ENCODE measurements at regions not wholly inside any gene's neighbourhood (a gene's known extent, or its start where the extent isn't known, plus 50 kb on each side); places are given as distances from the start of the nearest gene placed in this dataset.

DNA sequence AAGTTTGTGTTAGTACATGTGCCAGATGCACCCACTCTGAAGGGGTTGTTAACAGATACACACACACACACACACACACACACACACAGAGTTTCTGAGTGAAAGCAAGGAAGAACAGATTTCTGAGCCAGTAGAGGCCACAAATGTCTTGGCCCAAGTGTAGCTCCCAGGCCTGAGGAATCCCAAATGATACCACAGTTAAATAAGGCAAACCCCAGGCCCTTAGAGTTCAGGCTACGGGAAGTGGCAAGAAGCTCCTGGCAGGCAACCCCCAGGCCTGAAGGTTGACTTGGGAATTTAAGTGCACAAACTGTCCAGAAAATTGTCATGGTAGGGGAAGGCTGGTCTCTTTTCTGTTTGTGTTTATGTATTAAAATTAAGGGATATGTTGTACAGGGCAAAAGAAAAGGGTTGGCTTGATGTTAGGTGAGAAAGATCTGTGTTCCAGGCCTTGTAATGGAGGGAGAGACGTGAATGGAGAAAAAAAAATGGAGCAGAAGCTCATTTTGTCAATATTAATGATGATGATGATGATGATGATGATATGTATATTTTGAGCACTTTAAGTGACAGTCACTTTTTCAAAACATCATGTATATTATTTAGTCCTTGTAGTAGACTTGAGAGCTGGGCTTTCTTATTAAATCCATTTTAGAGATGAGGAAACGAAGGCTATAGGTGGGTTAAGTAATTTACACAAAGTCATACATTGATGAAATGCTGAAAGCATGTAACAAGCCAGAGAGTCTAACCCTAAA is 317.0 kb upstream of the JAG1 start:
- Histone ChIP-seq H3K36me3 (ENCODE audit: insufficient read depth, low read length) (no peaks in the 10 kb centered on the region), H3K27me3 (ENCODE audit: insufficient read depth, low read depth, low read length) (no peaks in the 10 kb centered on the region), H3F3A (ENCODE audit: insufficient read depth, low read length, poor library complexity, severe bottlenecking) (no peaks in the 10 kb centered on the region), H3K79me2 (replicated peaks; ENCODE audit: insufficient read depth, low read length) (no peaks in the 10 kb centered on the region), H2AFZ (ENCODE audit: low read depth, low read length) (no peak overlapping the region), H4K20me1 (ENCODE audit: insufficient read depth) (no peaks in the 10 kb centered on the region), H3K9me3 (ENCODE audit: low read length) (no peaks in the 10 kb centered on the region), H3K4me2 (ENCODE audit: low read length) (no peak overlapping the region), H3K4me3 (ENCODE audit: low read length) (no peak overlapping the region), H3K9ac (ENCODE audit: low read length) (no peak overlapping the region), H3K27ac (ENCODE audit: low read length) (no peak overlapping the region), H3K9me2 (ENCODE audit: insufficient read depth, low read length) (no peaks in the 10 kb centered on the region)
- no peak for TF ChIP-seq MXI1 (conservative IDR thresholded peaks at IDR 0.05; ENCODE audit: poor library complexity, severe bottlenecking)
- TF ChIP-seq SMC3 (conservative IDR thresholded peaks at IDR 0.05; ENCODE audit: poor library complexity), result no peak
- TF ChIP-seq POLR2AphosphoS5 (IDR thresholded peaks at IDR 0.05), result no peak
- TF ChIP-seq REST (IDR thresholded peaks at IDR 0.05; ENCODE audit: borderline replicate concordance), result no peak
- no peak for TF ChIP-seq EZH2 (IDR thresholded peaks at IDR 0.05; ENCODE audit: borderline replicate concordance, insufficient read depth, low read length, poor library complexity, severe bottlenecking)
- TF ChIP-seq, protein P1, sequence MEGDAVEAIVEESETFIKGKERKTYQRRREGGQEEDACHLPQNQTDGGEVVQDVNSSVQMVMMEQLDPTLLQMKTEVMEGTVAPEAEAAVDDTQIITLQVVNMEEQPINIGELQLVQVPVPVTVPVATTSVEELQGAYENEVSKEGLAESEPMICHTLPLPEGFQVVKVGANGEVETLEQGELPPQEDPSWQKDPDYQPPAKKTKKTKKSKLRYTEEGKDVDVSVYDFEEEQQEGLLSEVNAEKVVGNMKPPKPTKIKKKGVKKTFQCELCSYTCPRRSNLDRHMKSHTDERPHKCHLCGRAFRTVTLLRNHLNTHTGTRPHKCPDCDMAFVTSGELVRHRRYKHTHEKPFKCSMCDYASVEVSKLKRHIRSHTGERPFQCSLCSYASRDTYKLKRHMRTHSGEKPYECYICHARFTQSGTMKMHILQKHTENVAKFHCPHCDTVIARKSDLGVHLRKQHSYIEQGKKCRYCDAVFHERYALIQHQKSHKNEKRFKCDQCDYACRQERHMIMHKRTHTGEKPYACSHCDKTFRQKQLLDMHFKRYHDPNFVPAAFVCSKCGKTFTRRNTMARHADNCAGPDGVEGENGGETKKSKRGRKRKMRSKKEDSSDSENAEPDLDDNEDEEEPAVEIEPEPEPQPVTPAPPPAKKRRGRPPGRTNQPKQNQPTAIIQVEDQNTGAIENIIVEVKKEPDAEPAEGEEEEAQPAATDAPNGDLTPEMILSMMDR (IDR thresholded peaks at IDR 0.05; ENCODE audit: poor library complexity, severe bottlenecking), result no peak
- TF ChIP-seq EP300 (conservative IDR thresholded peaks at IDR 0.05; ENCODE audit: poor library complexity, severe bottlenecking), result no peak
- TF ChIP-seq TAF1 (IDR thresholded peaks at IDR 0.05; ENCODE audit: low read depth), result no peak
- no peak for TF ChIP-seq RAD21 (conservative IDR thresholded peaks at IDR 0.05)

GRCh38 chr20:10992731-10993130 is 318.9 kb upstream of the JAG1 start:
- no peak overlapping the region for H3K27ac ChIP-seq (ENCODE audit: low read length)
- H3K9me3 ChIP-seq (ENCODE audit: low read length), result no peaks in the 10 kb centered on the region
- no peaks in the 10 kb centered on the region for H4K20me1 ChIP-seq (ENCODE audit: insufficient read depth)
- no peak overlapping the region for H2AFZ ChIP-seq (ENCODE audit: low read depth, low read length)
- H3K27me3 ChIP-seq (ENCODE audit: insufficient read depth, low read depth, low read length), result no peaks in the 10 kb centered on the region
- H3F3A ChIP-seq (ENCODE audit: insufficient read depth, low read length, poor library complexity, severe bottlenecking), result no peaks in the 10 kb centered on the region
- H3K36me3 ChIP-seq (ENCODE audit: insufficient read depth, low read length), result no peaks in the 10 kb centered on the region
- no peak overlapping the region for H3K4me3 ChIP-seq (ENCODE audit: low read length)
- no peaks in the 10 kb centered on the region for H3K79me2 ChIP-seq (replicated peaks; ENCODE audit: insufficient read depth, low read length)
- H3K9me2 ChIP-seq (ENCODE audit: insufficient read depth, low read length), result no peaks in the 10 kb centered on the region
- TF ChIP-seq TAF1 (IDR thresholded peaks at IDR 0.05; ENCODE audit: low read depth) (no peak), EZH2 (IDR thresholded peaks at IDR 0.05; ENCODE audit: borderline replicate concordance, insufficient read depth, low read length, poor library complexity, severe bottlenecking) (no peak), POLR2AphosphoS5 (IDR thresholded peaks at IDR 0.05) (no peak), REST (IDR thresholded peaks at IDR 0.05; ENCODE audit: borderline replicate concordance) (no peak), SMC3 (conservative IDR thresholded peaks at IDR 0.05; ENCODE audit: poor library complexity) (no peak), EP300 (conservative IDR thresholded peaks at IDR 0.05; ENCODE audit: poor library complexity, severe bottlenecking) (no peak), MXI1 (conservative IDR thresholded peaks at IDR 0.05; ENCODE audit: poor library complexity, severe bottlenecking) (no peak), RAD21 (conservative IDR thresholded peaks at IDR 0.05) (no peak)
- TF ChIP-seq, protein P1 (IDR thresholded peaks at IDR 0.05; ENCODE audit: poor library complexity, severe bottlenecking), result no peak
- H3K9ac ChIP-seq (ENCODE audit: low read length), result no peak overlapping the region
- no peak overlapping the region for H3K4me2 ChIP-seq (ENCODE audit: low read length)

Data from neural cell (in vitro differentiated cells).